ENCODE measurements at regions not wholly inside any gene's neighbourhood (a gene's known extent, or its start where the extent isn't known, plus 50 kb on each side); places are given as distances from the start of the nearest gene placed in this dataset.
"Not testable (repeated sequence)": the region's sequence is repeated elsewhere in the genome, so short reads cannot be mapped to it uniquely, and the experiment has no call there.

DNA sequence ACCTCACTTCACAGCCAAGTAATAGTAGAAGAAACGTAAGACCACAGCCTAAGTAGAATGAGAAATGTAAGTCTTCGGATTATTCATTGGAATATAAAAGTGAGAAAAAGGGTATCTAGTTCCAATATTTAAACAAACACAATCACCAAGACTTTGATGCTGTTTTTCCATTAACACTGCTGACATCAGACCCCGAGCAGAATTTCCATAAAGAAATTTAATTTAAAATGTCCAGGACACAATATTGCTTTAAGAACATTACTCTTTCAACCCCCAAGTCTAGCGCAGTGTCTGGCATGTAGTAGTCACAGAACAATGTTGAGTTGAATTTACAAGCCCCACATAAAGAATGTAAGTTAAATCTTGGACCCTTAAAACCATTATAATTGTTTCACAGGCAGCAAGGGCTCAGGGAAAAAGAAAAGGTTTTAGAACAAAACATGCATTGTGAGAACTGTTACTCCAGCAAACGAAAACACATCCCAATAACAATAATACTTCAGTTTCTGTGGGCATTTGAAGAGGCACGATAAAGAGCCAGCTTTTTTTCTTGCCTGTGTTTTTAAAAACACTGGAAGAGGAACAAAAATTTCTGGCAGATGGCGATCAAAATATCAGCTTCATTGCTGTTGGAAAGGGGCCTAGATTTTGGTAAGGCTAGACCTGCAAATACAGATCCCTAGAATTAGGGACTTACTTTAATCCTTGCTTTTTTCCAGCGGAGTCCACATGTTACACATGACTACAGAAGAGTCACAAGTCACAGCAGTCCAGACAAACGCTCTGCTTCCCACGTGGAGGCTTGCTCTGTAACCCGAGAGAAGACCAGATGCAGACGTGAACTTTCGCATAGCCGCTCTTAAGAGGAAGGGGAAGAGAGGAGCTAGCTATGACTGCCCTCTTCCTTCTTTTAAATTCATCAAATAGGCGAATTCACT is 77.9 kb upstream of the IGSF10 start:
- DNase-seq (no peak), ATAC-seq (replicated peaks in 1 of 2) (no peak)
- H3K9me3 Mint-ChIP-seq = no peaks in the 10 kb centered on the region
- no peaks in the 10 kb centered on the region for H3K27me3 Mint-ChIP-seq (ENCODE audit: low read depth)
- H3K4me1 Mint-ChIP-seq (ENCODE audit: low read depth) = no peaks in the 10 kb centered on the region
- no peak overlapping the region for H3K4me3 Mint-ChIP-seq
- H3K27ac Mint-ChIP-seq = no peak overlapping the region
- H3K36me3 Mint-ChIP-seq (ENCODE audit: insufficient read depth in 2 of 2) = no peaks in the 10 kb centered on the region

DNA sequence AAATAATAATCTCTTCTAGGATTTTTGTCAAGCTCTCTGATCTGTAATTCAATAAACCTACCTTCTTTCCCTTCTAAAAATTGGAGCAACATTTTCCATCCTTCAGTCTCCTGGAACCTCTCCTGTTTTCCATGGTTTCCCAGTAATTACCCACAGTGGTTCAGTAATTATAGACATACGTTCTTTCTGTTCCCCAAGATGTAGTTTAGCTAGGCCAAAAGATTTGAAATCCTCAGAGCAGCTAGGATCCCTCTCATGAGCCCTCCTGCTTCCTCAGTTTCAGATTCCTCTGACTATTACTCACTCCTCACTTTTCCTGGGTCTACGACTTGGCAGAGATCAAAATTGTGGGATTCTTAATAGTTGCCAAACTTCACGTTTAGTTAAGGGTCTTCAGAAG is 76.9 kb upstream of the IGSF10 start:
- no peak for DNase-seq
- no peaks in the 10 kb centered on the region for H3K36me3 Mint-ChIP-seq (ENCODE audit: insufficient read depth in 2 of 2)
- H3K4me3 Mint-ChIP-seq = no peak overlapping the region
- no peaks in the 10 kb centered on the region for H3K4me1 Mint-ChIP-seq (ENCODE audit: low read depth)
- H3K9me3 Mint-ChIP-seq = peaks cover 0 to 3% of the 10 kb centered on the region in 2 donors
- H3K27ac Mint-ChIP-seq = no peak overlapping the region
- no peak for ATAC-seq (replicated peaks in 1 of 2)
- H3K27me3 Mint-ChIP-seq (ENCODE audit: low read depth) = no peaks in the 10 kb centered on the region

DNA sequence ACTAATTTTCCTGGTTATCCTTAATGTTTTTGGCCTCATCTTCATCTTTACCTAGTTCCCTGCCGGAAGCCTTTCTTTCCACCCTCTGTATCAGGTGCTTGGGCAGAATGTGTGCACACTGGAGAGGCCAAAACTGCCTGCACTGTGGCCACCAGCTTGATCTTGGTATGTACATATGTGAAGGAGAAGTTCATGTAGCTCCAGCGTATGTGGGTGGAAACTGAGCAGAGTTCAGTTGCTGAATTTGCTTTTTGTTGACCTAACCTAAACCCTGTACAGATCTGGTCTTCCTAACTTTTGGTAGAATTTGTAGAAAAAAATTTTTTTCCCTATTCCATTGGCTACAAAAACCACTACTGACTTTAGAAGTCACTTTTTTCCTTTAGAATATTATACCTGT is 65.9 kb upstream of the IGSF10 start:
- H3K4me3 Mint-ChIP-seq = no peak overlapping the region
- peaks cover 2 to 3% of the 10 kb centered on the region in 2 donors for H3K9me3 Mint-ChIP-seq
- no peaks in the 10 kb centered on the region for H3K27me3 Mint-ChIP-seq (ENCODE audit: low read depth)
- no peaks in the 10 kb centered on the region for H3K36me3 Mint-ChIP-seq (ENCODE audit: insufficient read depth in 2 of 2)
- peak overlapping the region; percentile 17 for H3K27ac Mint-ChIP-seq
- DNase-seq = no peak
- no peaks in the 10 kb centered on the region for H3K4me1 Mint-ChIP-seq (ENCODE audit: low read depth)
- no peak for ATAC-seq (replicated peaks in 1 of 2)

DNA sequence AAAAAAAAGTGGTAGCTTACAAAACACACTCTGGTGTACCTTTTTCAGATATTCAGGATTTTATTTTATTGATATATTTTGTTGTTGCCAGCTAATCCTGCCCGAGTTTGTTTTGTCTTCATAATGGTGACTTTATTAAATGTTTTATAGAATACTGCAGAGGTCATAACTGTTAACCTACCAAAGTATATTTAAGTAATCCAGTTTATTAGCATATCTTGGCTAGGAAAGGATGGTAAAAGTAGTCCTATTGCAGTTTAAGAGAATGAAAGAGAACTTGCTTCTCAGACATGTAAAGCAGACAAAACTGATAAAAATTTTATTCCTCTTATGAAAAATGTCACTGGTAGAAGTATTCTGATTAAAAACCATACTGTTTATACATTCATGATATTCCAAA is 59.2 kb upstream of the IGSF10 start:
- no peak for ATAC-seq (replicated peaks in 1 of 2)
- no peaks in the 10 kb centered on the region for H3K4me1 Mint-ChIP-seq (ENCODE audit: low read depth)
- H3K9me3 Mint-ChIP-seq = peaks cover 1 to 3% of the 10 kb centered on the region in 2 donors
- DNase-seq = no peak
- H3K4me3 Mint-ChIP-seq = no peak overlapping the region
- H3K36me3 Mint-ChIP-seq (ENCODE audit: insufficient read depth in 2 of 2) = no peaks in the 10 kb centered on the region
- no peaks in the 10 kb centered on the region for H3K27me3 Mint-ChIP-seq (ENCODE audit: low read depth)
- H3K27ac Mint-ChIP-seq = no peak overlapping the region

DNA sequence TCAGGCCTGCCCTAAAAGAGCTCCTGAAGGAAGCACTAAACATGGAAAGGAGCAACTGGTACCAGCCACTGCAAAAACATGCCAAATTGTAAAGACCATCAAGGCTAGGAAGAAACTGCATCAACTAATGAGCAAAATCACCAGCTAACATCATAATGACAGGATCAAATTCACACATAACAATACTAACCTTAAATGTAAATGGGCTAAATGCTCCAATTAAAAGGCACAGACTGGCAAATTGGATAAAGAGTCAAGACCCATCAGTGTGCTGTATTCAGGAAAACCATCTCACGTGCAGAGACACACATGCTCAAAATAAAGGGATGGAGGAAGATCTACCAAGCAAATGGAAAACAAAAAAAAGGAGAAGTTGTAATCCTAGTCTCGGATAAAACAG is 50.6 kb upstream of the IGSF10 start:
- H3K4me3 Mint-ChIP-seq; H3K36me3 Mint-ChIP-seq (ENCODE audit: insufficient read depth in 2 of 2); H3K27ac Mint-ChIP-seq; H3K27me3 Mint-ChIP-seq (ENCODE audit: low read depth); H3K9me3 Mint-ChIP-seq; ATAC-seq (replicated peaks in 1 of 2); H3K4me1 Mint-ChIP-seq (ENCODE audit: low read depth); DNase-seq: not testable (repeated sequence)

All from activated T-cell treated with anti-CD3 and anti-CD28 coated beads, Interleukin-2, amount 50 U/mL, for 72 hours (primary cell).